Right lobe of liver (tissue), 4 donors: ENCODE measurements at regions not wholly inside any gene's neighbourhood (a gene's known extent, or its start where the extent isn't known, plus 50 kb on each side); places are given as distances from the start of the nearest gene placed in this dataset.

Experiments
- POLR2A ChIP-seq: fragments of 450-650 bp; IDR thresholded peaks from one replicate; pipeline ENCODE4 v1.6.1; 2017; ENCODE audit warnings: antibody characterized with exemption, mild to moderate bottlenecking
- TF ChIP-seq, protein P1 (sequence below), 4 donors: fragments of 200-600 bp in 3 of 4; fragments of 450-650 bp in 1 of 4; IDR thresholded peaks; one replicate each; pipeline versions ENCODE4 v1.5.1 to v1.8.0; 2016 to 2022; ENCODE audit warnings: antibody characterized with exemption in 4 of 4, mild to moderate bottlenecking in 2 of 4
- donor health status: DM: no; HTN: no; CAD: no.
- donor health status: DM: no; HTN: no; CAD: no.
- donor health status: DM: no; HTN: yes; CAD: no.

DNA sequence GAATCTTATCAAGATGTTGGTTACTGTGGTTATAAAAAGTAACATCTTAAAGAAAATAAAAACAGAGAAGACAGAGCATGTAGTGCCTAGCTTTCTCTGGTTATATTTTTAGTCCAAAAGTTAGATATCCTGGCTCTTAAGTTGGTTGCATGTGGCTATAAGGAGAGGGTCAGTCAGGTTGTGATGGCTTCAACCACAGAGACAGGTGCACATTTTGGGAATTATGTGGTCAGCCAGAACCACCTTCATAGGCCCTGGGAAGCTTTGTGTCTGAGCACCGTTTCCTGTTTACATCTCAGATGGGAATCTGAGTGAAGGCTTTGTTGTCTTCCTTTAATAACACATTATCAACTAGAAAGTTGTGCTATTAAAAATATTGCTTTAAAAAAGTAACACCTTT is 265.1 kb upstream of the IGFBP3 start:
- TF ChIP-seq, protein P1, sequence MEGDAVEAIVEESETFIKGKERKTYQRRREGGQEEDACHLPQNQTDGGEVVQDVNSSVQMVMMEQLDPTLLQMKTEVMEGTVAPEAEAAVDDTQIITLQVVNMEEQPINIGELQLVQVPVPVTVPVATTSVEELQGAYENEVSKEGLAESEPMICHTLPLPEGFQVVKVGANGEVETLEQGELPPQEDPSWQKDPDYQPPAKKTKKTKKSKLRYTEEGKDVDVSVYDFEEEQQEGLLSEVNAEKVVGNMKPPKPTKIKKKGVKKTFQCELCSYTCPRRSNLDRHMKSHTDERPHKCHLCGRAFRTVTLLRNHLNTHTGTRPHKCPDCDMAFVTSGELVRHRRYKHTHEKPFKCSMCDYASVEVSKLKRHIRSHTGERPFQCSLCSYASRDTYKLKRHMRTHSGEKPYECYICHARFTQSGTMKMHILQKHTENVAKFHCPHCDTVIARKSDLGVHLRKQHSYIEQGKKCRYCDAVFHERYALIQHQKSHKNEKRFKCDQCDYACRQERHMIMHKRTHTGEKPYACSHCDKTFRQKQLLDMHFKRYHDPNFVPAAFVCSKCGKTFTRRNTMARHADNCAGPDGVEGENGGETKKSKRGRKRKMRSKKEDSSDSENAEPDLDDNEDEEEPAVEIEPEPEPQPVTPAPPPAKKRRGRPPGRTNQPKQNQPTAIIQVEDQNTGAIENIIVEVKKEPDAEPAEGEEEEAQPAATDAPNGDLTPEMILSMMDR (IDR thresholded peaks at IDR 0.05) = no peak
- no peak for TF ChIP-seq POLR2A
